ENCODE measurements at regions not wholly inside any gene's neighbourhood (a gene's known extent, or its start where the extent isn't known, plus 50 kb on each side); places are given as distances from the start of the nearest gene placed in this dataset.

- Mint-ChIP-seq H3K4me1 (no peaks in the 10 kb centered on the region), H3K27me3 (no peaks in the 10 kb centered on the region), H3K4me3 (no peak overlapping the region), H3K27ac (no peak overlapping the region), H3K9me3 (peaks cover 10% of the 10 kb centered on the region), H3K36me3 (ENCODE audit: low read depth) (no peaks in the 10 kb centered on the region)
- no peak for ATAC-seq (replicated peaks)
These were observed 385.4 kb downstream of the ZIC1 start for GRCh38 chr3:147794596-147794995.

- Mint-ChIP-seq H3K4me1 (no peaks in the 10 kb centered on the region), H3K9me3 (peaks cover 13% of the 10 kb centered on the region), H3K27me3 (no peaks in the 10 kb centered on the region), H3K27ac (no peak overlapping the region), H3K4me3 (no peak overlapping the region), H3K36me3 (ENCODE audit: low read depth) (no peaks in the 10 kb centered on the region)
- ATAC-seq (replicated peaks), result no peak
These were observed 386.3 kb downstream of the ZIC1 start for GRCh38 chr3:147795418-147795817.

- no peaks in the 10 kb centered on the region for H3K36me3 Mint-ChIP-seq (ENCODE audit: low read depth)
- no peaks in the 10 kb centered on the region for H3K27me3 Mint-ChIP-seq
- ATAC-seq (replicated peaks), result no peak
- H3K4me3 Mint-ChIP-seq, result no peak overlapping the region
- peaks cover 12% of the 10 kb centered on the region for H3K9me3 Mint-ChIP-seq
- H3K27ac Mint-ChIP-seq, result no peak overlapping the region
- H3K4me1 Mint-ChIP-seq, result no peaks in the 10 kb centered on the region
These were observed 387.9 kb downstream of the ZIC1 start for GRCh38 chr3:147797095-147797494.

GRCh38 chr3:147799601-147800000 is 390.4 kb downstream of the ZIC1 start:
- ATAC-seq (replicated peaks), result no peak
- no peaks in the 10 kb centered on the region for H3K4me1 Mint-ChIP-seq
- no peak overlapping the region for H3K27ac Mint-ChIP-seq
- H3K4me3 Mint-ChIP-seq, result no peak overlapping the region
- no peaks in the 10 kb centered on the region for H3K27me3 Mint-ChIP-seq
- no peaks in the 10 kb centered on the region for H3K36me3 Mint-ChIP-seq (ENCODE audit: low read depth)
- H3K9me3 Mint-ChIP-seq, result peaks cover 6% of the 10 kb centered on the region

GRCh38 chr3:147807776-147808175 is 398.6 kb downstream of the ZIC1 start:
- Mint-ChIP-seq H3K4me1 (no peaks in the 10 kb centered on the region), H3K27ac (no peak overlapping the region), H3K36me3 (ENCODE audit: low read depth) (no peaks in the 10 kb centered on the region), H3K4me3 (no peak overlapping the region), H3K9me3 (peaks cover 4% of the 10 kb centered on the region), H3K27me3 (no peaks in the 10 kb centered on the region)
- ATAC-seq (replicated peaks), result no peak

GRCh38 chr3:147809206-147809605 is 400.0 kb downstream of the ZIC1 start:
- Mint-ChIP-seq H3K36me3 (ENCODE audit: low read depth) (no peaks in the 10 kb centered on the region), H3K27ac (no peak overlapping the region), H3K4me1 (no peaks in the 10 kb centered on the region), H3K9me3 (peaks cover 8% of the 10 kb centered on the region), H3K27me3 (no peaks in the 10 kb centered on the region), H3K4me3 (no peak overlapping the region)
- ATAC-seq (replicated peaks), result no peak

GRCh38 chr3:147812186-147812911 is 403.2 kb downstream of the ZIC1 start:
- Mint-ChIP-seq H3K4me3 (no peak overlapping the region), H3K36me3 (ENCODE audit: low read depth) (no peaks in the 10 kb centered on the region), H3K9me3 (peaks cover 12% of the 10 kb centered on the region), H3K27me3 (no peaks in the 10 kb centered on the region), H3K27ac (no peak overlapping the region), H3K4me1 (no peaks in the 10 kb centered on the region)
- ATAC-seq (replicated peaks), result no peak

- no peaks in the 10 kb centered on the region for H3K4me1 Mint-ChIP-seq
- no peak overlapping the region for H3K27ac Mint-ChIP-seq
- H3K27me3 Mint-ChIP-seq, result no peaks in the 10 kb centered on the region
- ATAC-seq (replicated peaks), result no peak
- no peak overlapping the region for H3K4me3 Mint-ChIP-seq
- H3K36me3 Mint-ChIP-seq (ENCODE audit: low read depth), result no peaks in the 10 kb centered on the region
- peaks cover 12% of the 10 kb centered on the region for H3K9me3 Mint-ChIP-seq
These were observed 404.1 kb downstream of the ZIC1 start for GRCh38 chr3:147813256-147813655.

- peaks cover 9% of the 10 kb centered on the region for H3K9me3 Mint-ChIP-seq
- no peak for ATAC-seq (replicated peaks)
- H3K4me1 Mint-ChIP-seq, result no peaks in the 10 kb centered on the region
- H3K27me3 Mint-ChIP-seq, result no peaks in the 10 kb centered on the region
- H3K4me3 Mint-ChIP-seq, result no peak overlapping the region
- no peak overlapping the region for H3K27ac Mint-ChIP-seq
- no peaks in the 10 kb centered on the region for H3K36me3 Mint-ChIP-seq (ENCODE audit: low read depth)
These were observed 407.6 kb downstream of the ZIC1 start for GRCh38 chr3:147816752-147817151.

GRCh38 chr3:147832611-147833010 is 423.4 kb downstream of the ZIC1 start:
- H3K4me3 Mint-ChIP-seq, result no peak overlapping the region
- no peaks in the 10 kb centered on the region for H3K36me3 Mint-ChIP-seq (ENCODE audit: low read depth)
- no peaks in the 10 kb centered on the region for H3K27me3 Mint-ChIP-seq
- no peak overlapping the region for H3K27ac Mint-ChIP-seq
- H3K4me1 Mint-ChIP-seq, result no peaks in the 10 kb centered on the region
- no peaks in the 10 kb centered on the region for H3K9me3 Mint-ChIP-seq
- no peak for ATAC-seq (replicated peaks)

GRCh38 chr3:147836330-147836729 is 427.2 kb downstream of the ZIC1 start:
- Mint-ChIP-seq H3K27me3 (no peaks in the 10 kb centered on the region), H3K36me3 (ENCODE audit: low read depth) (no peaks in the 10 kb centered on the region), H3K27ac (no peak overlapping the region), H3K9me3 (no peaks in the 10 kb centered on the region), H3K4me1 (no peaks in the 10 kb centered on the region), H3K4me3 (no peak overlapping the region)
- ATAC-seq (replicated peaks), result no peak

GRCh38 chr3:147838652-147839051 is 429.5 kb downstream of the ZIC1 start:
- Mint-ChIP-seq H3K9me3 (no peaks in the 10 kb centered on the region), H3K36me3 (ENCODE audit: low read depth) (no peaks in the 10 kb centered on the region), H3K4me3 (no peak overlapping the region), H3K27me3 (no peaks in the 10 kb centered on the region), H3K4me1 (no peaks in the 10 kb centered on the region), H3K27ac (no peak overlapping the region)
- no peak for ATAC-seq (replicated peaks)

- no peaks in the 10 kb centered on the region for H3K27me3 Mint-ChIP-seq
- no peaks in the 10 kb centered on the region for H3K4me1 Mint-ChIP-seq
- no peaks in the 10 kb centered on the region for H3K36me3 Mint-ChIP-seq (ENCODE audit: low read depth)
- no peaks in the 10 kb centered on the region for H3K9me3 Mint-ChIP-seq
- no peak overlapping the region for H3K27ac Mint-ChIP-seq
- H3K4me3 Mint-ChIP-seq, result no peak overlapping the region
- no peak for ATAC-seq (replicated peaks)
These were observed 434.2 kb downstream of the ZIC1 start for GRCh38 chr3:147843331-147843730.

GRCh38 chr3:147846293-147846692 is 437.1 kb downstream of the ZIC1 start:
- no peak overlapping the region for H3K4me3 Mint-ChIP-seq
- H3K36me3 Mint-ChIP-seq (ENCODE audit: low read depth), result no peaks in the 10 kb centered on the region
- no peak for ATAC-seq (replicated peaks)
- H3K27ac Mint-ChIP-seq, result no peak overlapping the region
- no peaks in the 10 kb centered on the region for H3K4me1 Mint-ChIP-seq
- H3K27me3 Mint-ChIP-seq, result no peaks in the 10 kb centered on the region
- no peaks in the 10 kb centered on the region for H3K9me3 Mint-ChIP-seq

- Mint-ChIP-seq H3K4me3 (no peak overlapping the region), H3K4me1 (no peaks in the 10 kb centered on the region), H3K27ac (no peak overlapping the region), H3K27me3 (no peaks in the 10 kb centered on the region), H3K36me3 (ENCODE audit: low read depth) (no peaks in the 10 kb centered on the region), H3K9me3 (no peaks in the 10 kb centered on the region)
- ATAC-seq (replicated peaks), result no peak
These were observed 437.8 kb downstream of the ZIC1 start for GRCh38 chr3:147846854-147847478.

Data from activated T-helper 17 cell treated with anti-CD3 and anti-CD28 coated beads, Interleukin-2, amount 50 U/mL, for 72 hours (primary cell).